ENCODE measurements at regions not wholly inside any gene's neighbourhood (a gene's known extent, or its start where the extent isn't known, plus 50 kb on each side); places are given as distances from the start of the nearest gene placed in this dataset.

DNA sequence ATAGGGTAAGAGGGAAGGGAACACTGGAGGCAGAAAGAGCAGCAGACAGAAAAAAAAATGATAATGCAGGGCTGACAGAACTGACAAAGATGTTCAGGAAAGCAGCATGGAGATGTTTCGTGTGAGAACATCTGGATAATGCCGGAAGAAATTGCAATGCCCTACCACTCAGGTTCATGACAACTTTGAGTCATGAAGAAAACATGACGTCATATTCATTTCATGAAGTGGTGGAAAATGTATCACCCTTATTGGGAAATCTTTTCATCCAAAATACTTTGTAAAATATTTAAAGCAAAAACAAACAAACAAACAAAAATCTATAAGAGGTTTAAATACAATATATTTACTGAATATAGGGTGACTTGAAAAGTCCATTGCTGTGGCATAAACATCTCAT lies 305.4 kb upstream of the IGF1R start:
- no peak for TF ChIP-seq POLR2A (IDR thresholded peaks at IDR 0.05)
- TF ChIP-seq, protein P1, sequence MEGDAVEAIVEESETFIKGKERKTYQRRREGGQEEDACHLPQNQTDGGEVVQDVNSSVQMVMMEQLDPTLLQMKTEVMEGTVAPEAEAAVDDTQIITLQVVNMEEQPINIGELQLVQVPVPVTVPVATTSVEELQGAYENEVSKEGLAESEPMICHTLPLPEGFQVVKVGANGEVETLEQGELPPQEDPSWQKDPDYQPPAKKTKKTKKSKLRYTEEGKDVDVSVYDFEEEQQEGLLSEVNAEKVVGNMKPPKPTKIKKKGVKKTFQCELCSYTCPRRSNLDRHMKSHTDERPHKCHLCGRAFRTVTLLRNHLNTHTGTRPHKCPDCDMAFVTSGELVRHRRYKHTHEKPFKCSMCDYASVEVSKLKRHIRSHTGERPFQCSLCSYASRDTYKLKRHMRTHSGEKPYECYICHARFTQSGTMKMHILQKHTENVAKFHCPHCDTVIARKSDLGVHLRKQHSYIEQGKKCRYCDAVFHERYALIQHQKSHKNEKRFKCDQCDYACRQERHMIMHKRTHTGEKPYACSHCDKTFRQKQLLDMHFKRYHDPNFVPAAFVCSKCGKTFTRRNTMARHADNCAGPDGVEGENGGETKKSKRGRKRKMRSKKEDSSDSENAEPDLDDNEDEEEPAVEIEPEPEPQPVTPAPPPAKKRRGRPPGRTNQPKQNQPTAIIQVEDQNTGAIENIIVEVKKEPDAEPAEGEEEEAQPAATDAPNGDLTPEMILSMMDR (IDR thresholded peaks at IDR 0.05), result no peak
